CD4-positive, alpha-beta T cell (primary cell): ENCODE measurements at regions not wholly inside any gene's neighbourhood (a gene's known extent, or its start where the extent isn't known, plus 50 kb on each side); places are given as distances from the start of the nearest gene placed in this dataset.

ENCODE experiments used
- ATAC-seq: fragments of 200-7000 bp; cut with Tn5 transposase; one replicate; pipeline ENCODE4 v1.10.0; 2022; ENCODE audit warnings: mild to moderate bottlenecking; ENCODE audit not compliant: poor library complexity
- CTCF ChIA-PET: fragments of 350-600 bp; sonication (Branson Sonifier 250); formaldehyde crosslinking; loops from one replicate; lab custom pipeline; 2021; ENCODE audit warnings: antibody characterized with exemption, inconsistent platforms; lab: Charles Lee
- POLR2A ChIA-PET: fragments of 350-600 bp; sonication (Branson Sonifier 250); formaldehyde crosslinking; loops from one replicate; lab custom pipeline; 2021; ENCODE audit warnings: antibody characterized with exemption, inconsistent platforms; lab: Charles Lee
- DNase-seq, 14 experiments: peaks; one replicate each; pipeline ENCODE4 v3.0.0-alpha.2; 2013 to 2020; ENCODE audit warnings: mixed read lengths in 2 of 14
- H3K27ac ChIP-seq, 2 donors: one replicate each; pipeline versions ENCODE4 v1.5.1 to v1.7.0; 2013; ENCODE audit warnings: low read length in 2 of 2, low read depth in 1 of 2, mild to moderate bottlenecking in 1 of 2
- H3K27me3 ChIP-seq, 2 experiments: 1 replicate in 1 of 2; 2 replicates in 1 of 2; pipeline versions ENCODE4 v1.6.1 to v1.7.0; 2013; ENCODE audit warnings: low read length in 2 of 2, control low read depth in 1 of 2, mild to moderate bottlenecking in 1 of 2, moderate library complexity in 1 of 2; ENCODE audit not compliant: insufficient read depth in 2 of 2, control insufficient read depth in 1 of 2
- H3K36me3 ChIP-seq: one replicate; pipeline ENCODE4 v1.6.1; 2013; ENCODE audit warnings: low read length, control low read depth; ENCODE audit not compliant: insufficient read depth
- H3K4me1 ChIP-seq: one replicate; pipeline ENCODE4 v1.6.1; 2013; ENCODE audit warnings: low read length, control low read depth; ENCODE audit not compliant: insufficient read depth
- H3K4me3 ChIP-seq: one replicate; pipeline ENCODE4 v1.5.1; 2013; ENCODE audit warnings: mild to moderate bottlenecking, low read length, moderate library complexity
- H3K9me3 ChIP-seq, 2 experiments: 1 replicate in 1 of 2; 2 replicates in 1 of 2; pipeline versions ENCODE4 v1.6.1 to v1.7.0; 2013; ENCODE audit warnings: low read length in 2 of 2, mild to moderate bottlenecking in 2 of 2, control low read depth in 1 of 2, moderate library complexity in 1 of 2; ENCODE audit not compliant: control insufficient read depth in 1 of 2, insufficient read depth in 1 of 2
- H3K27ac Mint-ChIP-seq: one replicate; pipeline ENCODE4 v1.8.0; 2020; ENCODE audit warnings: mixed read lengths
- H3K27me3 Mint-ChIP-seq: one replicate; pipeline ENCODE4 v1.8.0; 2021; ENCODE audit warnings: mixed read lengths
- H3K36me3 Mint-ChIP-seq: one replicate; pipeline ENCODE4 v1.8.0; 2021; ENCODE audit warnings: low read depth, mixed read lengths
- H3K4me1 Mint-ChIP-seq: one replicate; pipeline ENCODE4 v1.8.0; 2021; ENCODE audit warnings: low read depth, mixed read lengths
- H3K4me3 Mint-ChIP-seq: one replicate; pipeline ENCODE4 v1.8.0; 2020; ENCODE audit warnings: mild to moderate bottlenecking, mixed read lengths
- H3K9me3 Mint-ChIP-seq: one replicate; pipeline ENCODE4 v1.8.0; 2020; ENCODE audit warnings: mixed read lengths
- intact Hi-C, 2 experiments: fragments of 100-400 bp; cut with DNase I in 1 of 2; cut with micrococcal nuclease in 1 of 2; formaldehyde crosslinking; loops; one replicate each; pipeline versions ENCODE4 v1.15.1 to v1.9.0; 2023 to 2025; cut with DNase I, micrococcal nuclease
- TF ChIP-seq, protein P1 (sequence below): fragments of 200-600 bp; IDR thresholded peaks from one replicate; pipeline ENCODE4 v1.8.0; 2022; ENCODE audit warnings: antibody characterized with exemption, mild to moderate bottlenecking

DNA sequence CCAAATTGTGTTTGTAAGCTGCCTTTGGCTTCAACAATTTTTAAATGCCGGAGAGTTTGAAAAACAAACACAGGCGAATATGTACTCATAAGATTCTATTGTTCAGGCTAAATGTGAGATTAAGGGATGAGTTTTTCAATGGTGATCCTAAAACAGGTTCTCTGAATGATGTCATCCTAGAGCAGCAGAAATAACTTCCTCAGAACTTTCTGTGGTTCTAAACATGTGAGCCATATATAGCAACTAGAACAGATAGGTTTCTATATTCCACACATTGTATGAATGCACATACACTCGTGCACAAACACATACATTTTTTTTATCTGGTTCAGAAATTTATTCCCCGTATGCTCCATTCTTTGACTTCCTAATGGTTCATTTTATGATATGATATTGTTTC lies 1352.2 kb downstream of the CDH8 start:
- H3K36me3 ChIP-seq, result no peaks in the 10 kb centered on the region
- H3K4me1 ChIP-seq, result no peaks in the 10 kb centered on the region
- Mint-ChIP-seq H3K36me3 (no peaks in the 10 kb centered on the region), H3K27ac (no peak overlapping the region), H3K4me1 (no peaks in the 10 kb centered on the region), H3K9me3 (peaks cover 18% of the 10 kb centered on the region), H3K4me3 (no peak overlapping the region), H3K27me3 (no peaks in the 10 kb centered on the region)
- intact Hi-C loops, result no loop called here
- no peak overlapping the region for H3K4me3 ChIP-seq
- DNase-seq, result no peak
- no peak overlapping the region for H3K27ac ChIP-seq
- no peak for ATAC-seq
- TF ChIP-seq, protein P1, sequence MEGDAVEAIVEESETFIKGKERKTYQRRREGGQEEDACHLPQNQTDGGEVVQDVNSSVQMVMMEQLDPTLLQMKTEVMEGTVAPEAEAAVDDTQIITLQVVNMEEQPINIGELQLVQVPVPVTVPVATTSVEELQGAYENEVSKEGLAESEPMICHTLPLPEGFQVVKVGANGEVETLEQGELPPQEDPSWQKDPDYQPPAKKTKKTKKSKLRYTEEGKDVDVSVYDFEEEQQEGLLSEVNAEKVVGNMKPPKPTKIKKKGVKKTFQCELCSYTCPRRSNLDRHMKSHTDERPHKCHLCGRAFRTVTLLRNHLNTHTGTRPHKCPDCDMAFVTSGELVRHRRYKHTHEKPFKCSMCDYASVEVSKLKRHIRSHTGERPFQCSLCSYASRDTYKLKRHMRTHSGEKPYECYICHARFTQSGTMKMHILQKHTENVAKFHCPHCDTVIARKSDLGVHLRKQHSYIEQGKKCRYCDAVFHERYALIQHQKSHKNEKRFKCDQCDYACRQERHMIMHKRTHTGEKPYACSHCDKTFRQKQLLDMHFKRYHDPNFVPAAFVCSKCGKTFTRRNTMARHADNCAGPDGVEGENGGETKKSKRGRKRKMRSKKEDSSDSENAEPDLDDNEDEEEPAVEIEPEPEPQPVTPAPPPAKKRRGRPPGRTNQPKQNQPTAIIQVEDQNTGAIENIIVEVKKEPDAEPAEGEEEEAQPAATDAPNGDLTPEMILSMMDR, result no peak
- H3K27me3 ChIP-seq, result no peaks in the 10 kb centered on the region
- peaks cover 0 to 4% of the 10 kb centered on the region in 2 experiments for H3K9me3 ChIP-seq
- ChIA-PET POLR2A (no interaction called here), CTCF (no interaction called here)

GRCh38 chr16:60682219-60682618 lies 1354.0 kb downstream of the CDH8 start:
- Histone ChIP-seq H3K9me3 (peaks cover 0 to 4% of the 10 kb centered on the region in 2 experiments), H3K4me3 (no peak overlapping the region), H3K4me1 (no peaks in the 10 kb centered on the region), H3K27me3 (no peaks in the 10 kb centered on the region), H3K36me3 (no peaks in the 10 kb centered on the region), H3K27ac (no peak overlapping the region)
- no peaks in the 10 kb centered on the region for H3K36me3 Mint-ChIP-seq
- peaks cover 21% of the 10 kb centered on the region for H3K9me3 Mint-ChIP-seq
- TF ChIP-seq, protein P1, result no peak
- H3K27ac Mint-ChIP-seq, result no peak overlapping the region
- H3K27me3 Mint-ChIP-seq, result no peaks in the 10 kb centered on the region
- no peaks in the 10 kb centered on the region for H3K4me1 Mint-ChIP-seq
- ChIA-PET POLR2A (no interaction called here), CTCF (no interaction called here)
- H3K4me3 Mint-ChIP-seq, result no peak overlapping the region
- intact Hi-C loops, result no loop called here
- DNase-seq (no peak), ATAC-seq (no peak)

DNA sequence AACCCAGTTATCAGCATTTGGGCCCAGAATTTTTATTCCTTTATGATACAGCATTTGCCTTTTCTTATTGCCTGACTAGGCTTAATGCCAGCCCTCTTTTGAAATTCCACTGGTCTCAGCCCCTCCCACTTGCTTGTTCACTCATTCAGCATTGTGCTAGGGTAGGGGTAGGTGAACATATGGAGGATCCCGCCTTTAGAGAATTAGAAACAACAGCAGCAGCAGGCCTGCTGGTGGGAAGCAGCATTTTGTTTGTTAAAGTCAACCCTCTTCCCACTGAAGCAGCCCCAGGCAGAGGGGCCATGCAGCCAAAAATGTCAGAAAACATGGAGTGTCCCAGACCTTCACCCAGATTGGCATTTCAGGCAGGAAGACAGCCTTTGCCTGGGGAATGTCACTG lies 1355.2 kb downstream of the CDH8 start:
- Mint-ChIP-seq H3K4me1 (no peaks in the 10 kb centered on the region), H3K27me3 (no peaks in the 10 kb centered on the region), H3K9me3 (peaks cover 15% of the 10 kb centered on the region), H3K4me3 (no peak overlapping the region), H3K36me3 (no peaks in the 10 kb centered on the region), H3K27ac (no peak overlapping the region)
- ChIA-PET CTCF (no interaction called here), POLR2A (no interaction called here)
- H3K27ac ChIP-seq, result no peak overlapping the region
- no peak for DNase-seq
- ATAC-seq, result no peak
- TF ChIP-seq, protein P1, result no peak
- H3K9me3 ChIP-seq, result peaks cover 0 to 4% of the 10 kb centered on the region in 2 experiments
- H3K36me3 ChIP-seq, result no peaks in the 10 kb centered on the region
- intact Hi-C loops, result no loop called here
- H3K4me1 ChIP-seq, result no peaks in the 10 kb centered on the region
- H3K27me3 ChIP-seq, result no peaks in the 10 kb centered on the region
- H3K4me3 ChIP-seq, result no peak overlapping the region
